GM12878 (cell line): ENCODE measurements at regions not wholly inside any gene's neighbourhood (a gene's known extent, or its start where the extent isn't known, plus 50 kb on each side); places are given as distances from the start of the nearest gene placed in this dataset.

Experiments
- ATAC-seq: fragments of 200-7000 bp; cut with Tn5 transposase; 3 replicates; pipeline ENCODE4 v1.9.1; 2020; ENCODE audit warnings: mild to moderate bottlenecking, moderate library complexity
- BruUV-seq: library from RNA; stranded (reverse); fragments of 400-500 nt; replicated peaks from 2 replicates; lab custom pipeline; 2021; lab: Mats Ljungman, UMichigan
- CTCF ChIA-PET: fragments of 300-600 bp; sonication (Branson Sonifier 250); formaldehyde crosslinking; extraction: SDS; loops from one replicate; lab custom pipeline; 2021; ENCODE audit warnings: inconsistent platforms; lab: Yijun Ruan, JAX
- POLR2A ChIA-PET: fragments of 350-600 bp; formaldehyde crosslinking; extraction: SDS; loops from one replicate; lab custom pipeline; 2021; ENCODE audit warnings: inconsistent platforms; lab: Charles Lee
- RAD21 ChIA-PET: fragments of 300-600 bp; sonication (Branson Sonifier 250); formaldehyde crosslinking; loops from one replicate; lab custom pipeline; 2023; ENCODE audit warnings: antibody characterized with exemption; ENCODE audit not compliant: unreplicated experiment; lab: Charles Lee
- SMC1A ChIA-PET: fragments of 300-600 bp; sonication (Branson Sonifier 250); formaldehyde crosslinking; loops from one replicate; lab custom pipeline; 2023; ENCODE audit not compliant: unreplicated experiment, uncharacterized antibody; lab: Charles Lee
- DNase-seq: peaks from one replicate; pipeline ENCODE4 v3.0.0-alpha.2; 2011; ENCODE audit warnings: low read depth, low spot score
- FAIRE-seq: peaks from 3 replicates; lab custom pipeline; 2011; peaks lifted over from hg19 to GRCh38; lab: Jason Lieb, UNC
- H2AFZ ChIP-seq: 2 replicates; pipeline ENCODE4 v1.6.0; 2011; ENCODE audit warnings: low read depth, low read length, control low read depth; ENCODE audit not compliant: control insufficient read depth
- H3K27ac ChIP-seq: 2 replicates; pipeline ENCODE4 v1.5.1; 2011; ENCODE audit warnings: control low read depth; ENCODE audit not compliant: control insufficient read depth, insufficient read depth
- H3K27me3 ChIP-seq, 2 experiments: replicated peaks in 1 of 2; 2 replicates each; pipeline versions ENCODE4 v1.6.0 to v1.6.1; 2011; ENCODE audit warnings: low read length in 1 of 2; ENCODE audit not compliant: control insufficient read depth in 2 of 2, insufficient read depth in 2 of 2
- H3K36me3 ChIP-seq, 2 experiments: 2 replicates each; pipeline ENCODE4 v1.5.1; 2011; ENCODE audit warnings: low read length in 1 of 2; ENCODE audit not compliant: control insufficient read depth in 2 of 2, insufficient read depth in 2 of 2
- H3K4me1 ChIP-seq: 2 replicates; pipeline ENCODE4 v1.6.1; 2011; ENCODE audit warnings: mild to moderate bottlenecking, low read length, moderate library complexity, mixed read lengths; ENCODE audit not compliant: control insufficient read depth, insufficient read depth
- H3K4me2 ChIP-seq: 2 replicates; pipeline ENCODE4 v1.6.0; 2011; ENCODE audit warnings: control low read depth; ENCODE audit not compliant: control insufficient read depth, insufficient read depth
- H3K4me3 ChIP-seq: fragments of 200-600 bp; sonication (generic); 2 replicates; pipeline ENCODE4 v1.5.1; 2016
- H3K79me2 ChIP-seq: 2 replicates; pipeline ENCODE4 v1.6.0; 2011; ENCODE audit warnings: low read length; ENCODE audit not compliant: control insufficient read depth, insufficient read depth
- H3K9ac ChIP-seq: 2 replicates; pipeline ENCODE4 v1.8.0; 2011; ENCODE audit warnings: low read length, control low read depth, mixed read lengths; ENCODE audit not compliant: control insufficient read depth, insufficient read depth
- H3K9me3 ChIP-seq: replicated peaks from 3 replicates; pipeline ENCODE4 v1.5.1; 2011; ENCODE audit warnings: mild to moderate bottlenecking, low read length; ENCODE audit not compliant: control insufficient read depth, insufficient read depth
- H4K20me1 ChIP-seq: 2 replicates; pipeline ENCODE4 v1.6.0; 2011; ENCODE audit not compliant: control insufficient read depth, insufficient read depth
- EED ChIP-seq: sonication (generic); IDR thresholded peaks from 2 replicates; pipeline ENCODE4 v1.6.1; 2016; ENCODE audit warnings: antibody characterized with exemption, low read depth
- GATAD2B ChIP-seq: fragments of 450-650 bp; conservative IDR thresholded peaks from 2 replicates; pipeline ENCODE4 v1.6.1; 2017; ENCODE audit warnings: low read depth, mild to moderate bottlenecking, moderate library complexity
- JUNB ChIP-seq: IDR thresholded peaks from 2 replicates; pipeline ENCODE4 v1.6.1; 2016; ENCODE audit warnings: antibody characterized with exemption, mild to moderate bottlenecking
- MEF2A ChIP-seq: IDR thresholded peaks from 2 replicates; pipeline ENCODE4 v1.6.1; 2011; ENCODE audit warnings: low read depth, mild to moderate bottlenecking, low read length, moderate library complexity; ENCODE audit not compliant: insufficient read depth
- NR2C2 ChIP-seq: IDR thresholded peaks from 2 replicates; pipeline ENCODE4 v1.6.1; 2011; ENCODE audit warnings: borderline replicate concordance, low read depth; ENCODE audit not compliant: control insufficient read depth, insufficient read length
- PBX3 ChIP-seq: IDR thresholded peaks from 2 replicates; pipeline ENCODE4 v1.6.1; 2011; ENCODE audit warnings: mild to moderate bottlenecking, low read depth, low read length, moderate library complexity; ENCODE audit not compliant: insufficient replicate concordance
- RAD21 ChIP-seq: IDR thresholded peaks from 2 replicates; pipeline ENCODE4 v1.6.1; 2011; ENCODE audit warnings: mild to moderate bottlenecking, low read depth, low read length, moderate library complexity; ENCODE audit not compliant: insufficient read depth
- RFX5 ChIP-seq: IDR thresholded peaks from 2 replicates; pipeline ENCODE4 v1.6.1; 2011; ENCODE audit warnings: low read depth, low read length, improper control_type of control experiment
- SIN3A ChIP-seq: IDR thresholded peaks from 2 replicates; pipeline ENCODE4 v1.6.1; 2012; ENCODE audit warnings: low read depth, low read length, improper control_type of control experiment
- SMC3 ChIP-seq: IDR thresholded peaks from 2 replicates; pipeline ENCODE4 v1.6.1; 2011; ENCODE audit warnings: low read length, improper control_type of control experiment, borderline replicate concordance
- ZNF592 ChIP-seq: fragments of 450-650 bp; IDR thresholded peaks from 2 replicates; pipeline ENCODE4 v1.6.1; 2017; ENCODE audit warnings: mild to moderate bottlenecking, moderate library complexity
- WGBS: methylation state at CpG from one replicate; pipeline ENCODE4 v1.1.6; 2016; ENCODE audit warnings: low lambda C conversion rate; ENCODE audit not compliant: insufficient replicate concordance, insufficient coverage; ENCODE audit errors: missing lambda C conversion rate; 5-methylcytosine and 5-hydroxymethylcytosine counted together
- in situ Hi-C: fragments of 300-500 bp; cut with MboI; formaldehyde crosslinking; loops from 9 replicates; pipeline ENCODE4 v1.14.3; 2018; ENCODE audit warnings: mixed read lengths
- intact Hi-C: fragments of 100-400 bp; cut with micrococcal nuclease; formaldehyde crosslinking; loops from one replicate; pipeline ENCODE4 v1.14.2; 2022; ENCODE audit not compliant: unreplicated experiment

GRCh38 chr16:79725051-79725450 is 124.5 kb upstream of the MAF start:
- no peaks in the 10 kb centered on the region for H3K36me3 ChIP-seq
- BruUV-seq, result no TSS peak
- CTCF ChIA-PET, result interaction anchor here (1.2 kb wide), 1 partner anchor 16 kb away, joined by 4 read pairs; no protein-coding TSS in a partner anchor
- H2AFZ ChIP-seq, result no peak overlapping the region
- intact Hi-C loops, result no loop called here
- POLR2A ChIA-PET, result no interaction called here
- no peaks in the 10 kb centered on the region for H3K4me1 ChIP-seq
- H3K27me3 ChIP-seq, result no peaks in the 10 kb centered on the region
- SMC1A ChIA-PET, result no interaction called here
- H3K9me3 ChIP-seq, result no peaks in the 10 kb centered on the region
- in situ Hi-C loops, result no loop called here
- H3K4me2 ChIP-seq, result no peak overlapping the region
- 47% methylated on average over 4 of the region's 4 CpGs for WGBS
- H3K4me3 ChIP-seq, result no peak overlapping the region
- H3K79me2 ChIP-seq, result no peaks in the 10 kb centered on the region
- RAD21 ChIA-PET, result no interaction called here
- H4K20me1 ChIP-seq, result no peaks in the 10 kb centered on the region
- no peak overlapping the region for H3K27ac ChIP-seq
- ATAC-seq (no peak), FAIRE-seq (no peak), DNase-seq (no peak)
- TF ChIP-seq JUNB (no peak), SIN3A (no peak), PBX3 (no peak), EED (no peak), RFX5 (no peak), RAD21 (no peak), NR2C2 (no peak), SMC3 (no peak), MEF2A (no peak), GATAD2B (no peak), ZNF592 (no peak)
- no peak overlapping the region for H3K9ac ChIP-seq
